ENCODE measurements at regions not wholly inside any gene's neighbourhood (a gene's known extent, or its start where the extent isn't known, plus 50 kb on each side); places are given as distances from the start of the nearest gene placed in this dataset.
A peak's percentile ranks its signal among the peaks of the same experiment; 100 is the strongest.

DNA sequence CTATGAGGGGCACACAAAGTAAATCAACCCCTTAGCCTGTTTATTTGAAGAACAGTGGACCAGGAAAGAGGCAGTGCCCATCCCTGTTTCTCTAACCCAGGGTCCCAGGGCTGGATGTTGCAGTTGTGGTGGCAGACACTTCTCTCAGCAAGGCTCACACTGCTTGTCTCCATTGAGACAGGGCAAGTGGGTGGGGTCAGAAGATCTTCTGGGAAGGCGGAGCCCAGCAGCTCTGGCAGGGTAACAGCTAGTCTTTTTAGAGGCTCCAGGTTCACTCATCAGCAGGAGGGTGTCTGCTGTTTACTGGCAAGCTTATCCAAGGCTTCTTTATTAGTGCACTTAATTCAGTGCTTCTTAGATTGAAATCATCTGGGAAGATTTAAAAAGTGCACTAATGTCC is 659.8 kb upstream of the DIPK2B start:
- Histone ChIP-seq H3K4me3 (ENCODE audit: low read length) (no peak overlapping the region), H3K27me3 (ENCODE audit: insufficient read depth, low read length) (no peaks in the 10 kb centered on the region), H3K9me3 (ENCODE audit: low read depth, low read length) (no peaks in the 10 kb centered on the region), H3K4me1 (ENCODE audit: insufficient read depth, low read length) (no peaks in the 10 kb centered on the region)

DNA sequence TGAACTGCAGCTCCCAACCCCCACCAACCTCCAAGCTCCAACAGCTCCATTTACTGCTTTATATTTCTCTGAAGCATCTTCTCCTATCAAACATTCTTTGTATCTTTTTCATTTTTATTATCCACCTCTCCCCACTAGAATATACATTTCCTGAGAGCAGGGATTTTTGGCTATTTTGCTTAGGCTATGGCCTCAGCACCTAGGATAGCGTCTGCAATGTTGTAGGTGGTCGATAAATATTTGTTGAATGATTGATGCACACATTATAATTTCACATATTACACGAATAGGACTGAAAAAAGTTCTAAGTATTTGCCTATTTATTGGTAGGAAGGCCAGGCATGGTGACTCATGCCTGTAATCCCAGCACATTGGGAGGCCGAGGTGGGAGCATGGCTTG is 658.7 kb upstream of the DIPK2B start:
- H3K4me1 ChIP-seq (ENCODE audit: insufficient read depth, low read length) = no peaks in the 10 kb centered on the region
- H3K27me3 ChIP-seq (ENCODE audit: insufficient read depth, low read length) = no peaks in the 10 kb centered on the region
- no peak overlapping the region for H3K4me3 ChIP-seq (ENCODE audit: low read length)
- no peaks in the 10 kb centered on the region for H3K9me3 ChIP-seq (ENCODE audit: low read depth, low read length)

DNA sequence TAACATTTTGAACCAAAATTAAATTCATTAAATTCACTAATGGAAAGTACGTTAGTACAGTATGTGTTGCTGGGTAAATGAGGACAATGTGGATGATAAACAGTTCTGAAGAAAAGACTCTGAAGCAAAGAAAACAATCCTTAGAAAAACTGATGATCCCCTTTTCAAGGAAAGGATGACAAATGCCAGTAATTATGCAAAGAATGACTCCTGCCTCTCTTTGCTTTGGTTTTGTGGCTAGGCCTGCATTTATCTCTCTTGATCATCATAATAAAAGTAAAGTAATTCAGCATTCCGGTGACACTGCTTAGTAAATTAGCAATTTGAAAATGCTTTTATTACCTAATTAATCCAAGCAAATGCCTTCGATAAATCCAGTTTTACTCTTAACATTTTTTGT is 652.2 kb upstream of the DIPK2B start:
- no peaks in the 10 kb centered on the region for H3K27me3 ChIP-seq (ENCODE audit: insufficient read depth, low read length)
- H3K4me3 ChIP-seq (ENCODE audit: low read length) = no peak overlapping the region
- peaks cover 7% of the 10 kb centered on the region for H3K4me1 ChIP-seq (ENCODE audit: insufficient read depth, low read length)
- no peaks in the 10 kb centered on the region for H3K9me3 ChIP-seq (ENCODE audit: low read depth, low read length)

DNA sequence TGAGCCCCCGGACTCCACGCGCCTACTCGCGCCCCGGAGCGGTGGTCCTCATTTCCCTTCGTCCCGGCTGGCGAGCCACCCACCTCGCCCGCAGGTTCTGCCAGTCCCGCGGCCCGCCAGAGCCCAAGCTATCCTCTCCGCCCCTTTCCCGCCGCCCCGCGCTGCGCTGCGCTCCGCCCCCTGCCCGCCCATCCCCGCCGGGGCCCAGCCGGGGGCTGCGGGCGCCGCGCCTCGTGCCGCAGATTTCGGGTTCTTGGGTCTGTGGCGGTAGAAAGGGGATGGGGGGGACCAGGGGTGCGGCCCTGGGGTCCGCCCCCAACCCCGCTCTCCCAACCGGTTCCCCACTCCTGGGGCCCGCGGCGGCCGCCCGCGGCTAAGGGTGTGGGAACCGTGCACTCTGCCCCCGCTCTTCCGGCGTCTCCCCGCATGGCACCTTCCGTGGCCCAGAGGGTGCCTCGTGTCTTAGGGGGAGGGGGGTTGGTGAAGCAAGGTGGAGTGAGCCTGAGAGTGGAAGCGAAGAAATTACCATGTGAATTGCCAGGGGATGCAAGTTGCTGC is 650.8 kb upstream of the DIPK2B start:
- no peaks in the 10 kb centered on the region for H3K27me3 ChIP-seq (ENCODE audit: insufficient read depth, low read length)
- H3K4me1 ChIP-seq (ENCODE audit: insufficient read depth, low read length) = peaks cover 7% of the 10 kb centered on the region
- peak overlapping the region; percentile 40 for H3K4me3 ChIP-seq (ENCODE audit: low read length)
- no peaks in the 10 kb centered on the region for H3K9me3 ChIP-seq (ENCODE audit: low read depth, low read length)

DNA sequence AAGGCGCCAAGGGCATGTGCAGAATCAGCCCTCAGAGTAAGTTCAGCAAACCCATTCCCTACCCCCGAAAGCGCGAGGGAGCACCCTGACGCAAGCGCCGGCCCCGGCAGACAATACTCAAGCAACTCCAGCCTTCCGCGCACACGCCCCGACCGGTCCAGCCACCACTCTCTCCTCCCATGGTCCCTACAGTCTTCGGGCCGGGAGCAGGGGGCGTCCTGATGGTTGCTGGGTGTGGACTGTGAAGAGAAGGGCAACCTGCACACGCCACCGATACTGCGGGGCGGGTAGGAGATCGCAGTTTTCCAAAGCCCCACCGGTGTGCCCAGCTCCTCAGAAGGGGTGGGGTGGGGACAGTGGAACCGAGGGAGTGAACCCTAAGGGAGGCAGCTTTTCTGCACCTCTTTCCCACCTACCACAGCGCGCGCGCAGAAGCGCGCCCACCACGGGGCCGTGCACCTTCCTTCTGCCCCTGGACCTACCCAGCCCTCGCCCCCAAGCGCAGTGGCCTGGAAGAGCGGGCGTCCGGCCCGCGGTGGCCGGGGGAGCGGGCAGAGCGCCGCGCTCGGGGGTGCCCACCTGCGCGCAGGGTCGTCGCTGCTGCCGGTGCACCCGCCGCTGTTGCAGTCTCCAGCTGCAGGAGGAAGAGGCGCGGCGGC is 650.2 kb upstream of the DIPK2B start:
- H3K9me3 ChIP-seq (ENCODE audit: low read depth, low read length) = no peaks in the 10 kb centered on the region
- no peaks in the 10 kb centered on the region for H3K27me3 ChIP-seq (ENCODE audit: insufficient read depth, low read length)
- H3K4me1 ChIP-seq (ENCODE audit: insufficient read depth, low read length) = peaks cover 7% of the 10 kb centered on the region
- peak overlapping the region; percentile 40 for H3K4me3 ChIP-seq (ENCODE audit: low read length)

DNA sequence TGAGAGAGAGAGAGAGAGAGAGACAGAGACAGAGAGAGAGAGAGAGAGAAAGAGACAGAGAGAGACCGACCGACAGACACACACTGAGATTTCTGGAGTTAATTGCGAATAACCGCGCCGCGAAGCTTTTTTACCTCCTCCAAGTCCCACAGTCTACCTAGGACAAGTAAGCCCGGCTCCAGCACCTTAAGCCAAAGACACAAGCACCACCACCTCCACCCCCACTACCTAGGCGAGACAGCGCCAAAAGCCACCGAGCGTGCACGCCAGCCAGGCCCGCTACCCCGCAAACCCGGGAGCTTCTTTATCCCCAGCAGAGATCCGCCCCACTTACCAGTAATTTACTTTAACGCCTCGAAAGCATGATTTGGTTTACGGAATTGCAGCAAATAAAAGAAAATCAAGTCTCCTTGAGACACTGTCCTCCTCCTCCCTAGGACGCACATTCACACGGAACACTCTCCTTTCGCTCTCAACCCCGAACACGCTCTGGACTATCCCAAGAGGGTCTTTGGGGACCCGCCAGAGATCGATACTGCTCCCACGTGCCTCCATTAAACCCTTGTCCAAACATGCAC is 649.6 kb upstream of the DIPK2B start:
- H3K4me1 ChIP-seq (ENCODE audit: insufficient read depth, low read length) = peaks cover 7% of the 10 kb centered on the region
- H3K27me3 ChIP-seq (ENCODE audit: insufficient read depth, low read length) = no peaks in the 10 kb centered on the region
- H3K9me3 ChIP-seq (ENCODE audit: low read depth, low read length) = no peaks in the 10 kb centered on the region
- peak overlapping the region; percentile 40 for H3K4me3 ChIP-seq (ENCODE audit: low read length)

DNA sequence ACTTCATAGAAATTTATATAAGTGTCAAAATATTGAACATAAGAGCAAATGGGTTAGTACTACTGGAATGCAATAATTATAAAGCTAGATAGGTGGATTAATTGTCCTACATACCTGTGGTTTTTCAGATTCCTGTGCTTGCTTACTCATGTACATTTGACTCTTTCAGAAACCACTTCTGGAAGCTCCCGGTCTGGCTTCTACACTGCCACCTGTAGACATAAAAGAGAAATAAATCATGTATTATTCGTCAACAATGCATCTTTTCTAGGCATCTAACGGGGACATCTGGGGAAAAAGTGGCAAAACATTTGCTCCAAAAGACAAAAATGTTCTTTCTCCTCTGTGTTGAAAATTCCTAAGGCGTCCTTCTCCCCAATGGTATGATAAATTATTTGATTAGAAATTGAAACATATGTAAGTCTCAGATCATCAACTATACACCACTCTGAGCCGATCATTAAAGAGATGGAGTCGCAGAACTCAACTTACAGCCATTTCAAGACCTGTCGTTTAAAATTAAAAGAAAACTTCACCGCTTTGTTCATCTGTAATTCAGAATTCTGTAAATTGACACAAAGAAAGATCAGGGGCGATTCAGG is 648.7 kb upstream of the DIPK2B start:
- peaks cover 7% of the 10 kb centered on the region for H3K4me1 ChIP-seq (ENCODE audit: insufficient read depth, low read length)
- H3K27me3 ChIP-seq (ENCODE audit: insufficient read depth, low read length) = no peaks in the 10 kb centered on the region
- no peaks in the 10 kb centered on the region for H3K9me3 ChIP-seq (ENCODE audit: low read depth, low read length)
- H3K4me3 ChIP-seq (ENCODE audit: low read length) = no peak overlapping the region

DNA sequence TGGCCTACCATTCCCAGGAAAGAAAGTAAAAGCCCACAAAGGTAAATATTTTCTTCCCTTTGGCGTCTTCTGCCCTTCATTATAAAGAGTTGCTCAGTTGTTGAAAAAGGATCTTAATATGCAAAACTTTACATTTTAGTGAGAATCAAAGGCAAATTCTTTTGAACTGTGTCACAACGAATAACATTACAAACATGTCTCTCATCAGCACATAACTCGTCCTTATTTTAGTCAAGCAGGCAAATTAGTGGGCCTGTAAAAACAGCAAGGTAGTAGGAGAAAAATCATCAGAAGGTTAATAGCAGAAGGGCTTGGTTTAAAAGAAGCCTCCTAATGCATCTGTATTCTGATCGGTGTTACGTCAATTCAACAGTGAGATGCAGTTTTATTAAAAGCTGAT is 647.3 kb upstream of the DIPK2B start:
- Histone ChIP-seq H3K9me3 (ENCODE audit: low read depth, low read length) (no peaks in the 10 kb centered on the region), H3K4me1 (ENCODE audit: insufficient read depth, low read length) (peaks cover 7% of the 10 kb centered on the region), H3K27me3 (ENCODE audit: insufficient read depth, low read length) (no peaks in the 10 kb centered on the region), H3K4me3 (ENCODE audit: low read length) (no peak overlapping the region)

DNA sequence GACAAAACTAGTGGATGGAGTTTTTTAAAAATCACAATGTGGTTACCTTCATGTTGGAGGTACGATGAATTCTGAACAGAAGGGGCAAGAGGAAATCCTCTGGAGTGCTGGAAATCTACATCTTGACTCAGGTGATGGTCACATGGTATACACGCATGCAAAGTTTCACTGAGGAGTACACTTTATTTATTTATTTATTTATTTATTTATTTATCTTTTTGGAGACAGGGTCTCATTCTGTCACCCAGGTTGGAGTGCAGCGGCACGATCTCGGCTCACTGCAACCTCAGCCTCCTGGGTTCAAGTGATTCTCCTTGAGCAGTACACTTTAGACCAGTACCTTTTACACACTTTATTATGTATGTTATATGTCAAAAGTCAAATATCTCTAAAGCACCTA is 645.7 kb upstream of the DIPK2B start:
- H3K27me3 ChIP-seq (ENCODE audit: insufficient read depth, low read length) = no peaks in the 10 kb centered on the region
- peaks cover 7% of the 10 kb centered on the region for H3K4me1 ChIP-seq (ENCODE audit: insufficient read depth, low read length)
- H3K9me3 ChIP-seq (ENCODE audit: low read depth, low read length) = no peaks in the 10 kb centered on the region
- no peak overlapping the region for H3K4me3 ChIP-seq (ENCODE audit: low read length)

DNA sequence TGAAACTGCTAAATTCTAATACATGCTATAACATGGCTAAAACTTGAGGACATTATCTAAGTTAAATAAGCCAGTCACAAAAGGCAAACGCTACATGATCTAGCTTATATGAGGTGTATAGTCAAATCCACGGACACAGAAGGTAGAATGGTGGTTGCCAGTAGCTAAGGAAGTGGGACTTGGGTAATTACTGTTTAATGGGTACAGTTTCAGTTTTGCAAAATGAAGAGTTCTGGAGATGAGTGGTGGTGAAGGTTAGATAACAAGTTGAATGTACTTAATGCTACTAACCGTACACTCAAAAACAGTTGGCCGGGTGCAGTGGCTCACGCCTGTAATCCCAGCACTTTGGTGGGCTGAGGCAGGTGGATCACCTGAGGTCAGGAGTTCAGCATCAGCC is 644.5 kb upstream of the DIPK2B start:
- H3K4me3 ChIP-seq (ENCODE audit: low read length) = no peak overlapping the region
- no peaks in the 10 kb centered on the region for H3K9me3 ChIP-seq (ENCODE audit: low read depth, low read length)
- H3K4me1 ChIP-seq (ENCODE audit: insufficient read depth, low read length) = peaks cover 7% of the 10 kb centered on the region
- no peaks in the 10 kb centered on the region for H3K27me3 ChIP-seq (ENCODE audit: insufficient read depth, low read length)

DNA sequence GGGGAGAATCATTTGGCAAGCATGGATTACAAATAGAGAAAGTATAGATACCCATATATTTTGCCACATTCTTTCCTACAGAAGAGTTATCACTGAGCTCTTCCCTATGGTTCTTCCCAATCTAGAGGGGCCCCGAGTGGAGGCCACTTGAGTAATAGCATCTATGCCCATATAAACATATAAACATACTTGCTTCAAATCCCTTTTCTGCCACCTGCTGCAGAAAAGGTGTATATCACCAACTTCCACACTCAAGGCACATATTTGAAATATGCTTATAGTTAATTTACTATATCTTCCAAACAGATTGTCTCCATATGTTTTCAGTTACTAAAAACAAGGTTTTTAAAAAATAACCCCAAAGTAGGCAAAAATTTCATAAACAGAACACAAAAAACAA is 642.8 kb upstream of the DIPK2B start:
- Histone ChIP-seq H3K9me3 (ENCODE audit: low read depth, low read length) (no peaks in the 10 kb centered on the region), H3K4me3 (ENCODE audit: low read length) (no peak overlapping the region), H3K4me1 (ENCODE audit: insufficient read depth, low read length) (no peaks in the 10 kb centered on the region), H3K27me3 (ENCODE audit: insufficient read depth, low read length) (no peaks in the 10 kb centered on the region)

DNA sequence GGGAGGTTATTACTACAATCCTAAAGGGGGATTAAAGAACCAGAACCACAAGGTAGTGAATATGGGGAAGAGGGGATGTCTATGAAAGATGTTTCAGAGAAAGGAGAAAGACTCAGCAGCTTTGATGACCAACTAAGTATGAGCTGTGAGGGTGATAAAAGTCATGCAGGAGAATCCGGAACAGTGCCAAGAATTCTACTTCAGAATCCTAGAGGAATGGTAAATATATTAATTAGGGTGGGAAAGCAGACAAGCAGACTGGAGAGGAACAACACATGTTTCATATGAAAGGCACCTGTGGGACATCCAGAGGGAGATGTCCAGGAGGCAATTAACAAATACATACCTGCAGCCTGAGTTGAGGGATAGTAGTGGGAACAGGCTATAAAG is 642.2 kb upstream of the DIPK2B start:
- Histone ChIP-seq H3K9me3 (ENCODE audit: low read depth, low read length) (no peaks in the 10 kb centered on the region), H3K4me1 (ENCODE audit: insufficient read depth, low read length) (no peaks in the 10 kb centered on the region), H3K27me3 (ENCODE audit: insufficient read depth, low read length) (no peaks in the 10 kb centered on the region), H3K4me3 (ENCODE audit: low read length) (no peak overlapping the region)

DNA sequence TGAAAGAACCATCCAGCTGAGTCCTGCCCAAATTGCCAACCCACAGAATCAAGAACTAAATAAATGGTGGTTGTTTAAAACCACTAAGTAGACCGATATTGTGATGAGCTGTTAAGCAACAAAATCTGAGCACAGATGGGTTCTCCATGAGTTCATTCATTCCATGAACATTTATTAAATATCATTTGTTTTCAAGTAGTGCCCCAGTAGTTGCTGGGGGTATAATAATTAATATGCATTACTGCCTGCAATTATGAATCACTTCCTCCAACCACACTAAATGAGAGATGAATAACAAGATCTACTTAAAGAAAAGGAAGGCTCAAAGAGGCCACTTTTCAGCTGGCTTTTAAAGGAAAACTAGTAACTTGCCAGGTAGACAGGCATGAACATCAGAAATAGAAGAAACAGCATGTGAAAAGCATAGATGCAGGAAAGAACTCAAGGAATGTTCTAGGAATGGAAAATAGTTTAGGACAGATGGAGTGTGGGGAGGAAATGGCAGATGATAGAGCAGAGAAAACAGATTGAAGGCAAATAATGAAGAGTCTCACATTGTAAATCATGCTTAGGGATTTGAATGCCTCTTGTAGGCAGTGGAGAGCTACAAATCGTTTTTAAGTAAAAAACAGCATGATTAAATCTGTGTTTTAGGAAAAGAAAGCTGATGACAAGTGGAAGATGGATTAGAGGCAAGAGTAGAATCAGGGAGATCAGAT is 641.7 kb upstream of the DIPK2B start:
- Histone ChIP-seq H3K27me3 (ENCODE audit: insufficient read depth, low read length) (no peaks in the 10 kb centered on the region), H3K4me3 (ENCODE audit: low read length) (no peak overlapping the region)

DNA sequence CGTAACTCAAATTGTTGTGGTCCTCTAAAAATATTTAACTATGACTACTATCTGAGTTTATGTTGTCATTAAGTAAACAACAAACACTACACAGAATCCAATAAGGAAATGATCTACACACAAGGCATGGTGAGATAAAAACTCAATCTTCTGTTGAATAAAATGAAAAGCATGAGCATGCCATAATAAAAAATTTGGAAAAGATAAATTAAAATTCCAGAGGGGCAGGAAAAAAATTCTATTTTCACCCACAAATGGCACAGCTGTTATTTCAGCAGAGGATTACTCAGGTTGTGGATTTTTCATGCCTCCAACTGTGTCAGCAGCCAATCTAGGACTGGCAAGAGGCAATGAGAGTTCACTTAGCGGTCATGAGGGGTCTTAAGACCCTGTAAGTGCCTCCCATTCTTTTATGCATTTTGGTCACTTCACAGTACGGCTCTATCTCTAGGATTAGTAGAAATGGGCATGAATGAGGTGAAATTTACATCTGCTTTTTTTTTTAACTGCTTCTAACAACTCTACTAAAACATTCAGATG is 639.8 kb upstream of the DIPK2B start:
- Histone ChIP-seq H3K4me1 (ENCODE audit: insufficient read depth, low read length) (no peaks in the 10 kb centered on the region), H3K9me3 (ENCODE audit: low read depth, low read length) (no peaks in the 10 kb centered on the region), H3K4me3 (ENCODE audit: low read length) (no peak overlapping the region), H3K27me3 (ENCODE audit: insufficient read depth, low read length) (no peaks in the 10 kb centered on the region)

More for the DNA sequence above, 641.7 kb upstream of the DIPK2B start:
- Histone ChIP-seq H3K9me3 (ENCODE audit: low read depth, low read length) (no peaks in the 10 kb centered on the region), H3K4me1 (ENCODE audit: insufficient read depth, low read length) (no peaks in the 10 kb centered on the region)

DNA sequence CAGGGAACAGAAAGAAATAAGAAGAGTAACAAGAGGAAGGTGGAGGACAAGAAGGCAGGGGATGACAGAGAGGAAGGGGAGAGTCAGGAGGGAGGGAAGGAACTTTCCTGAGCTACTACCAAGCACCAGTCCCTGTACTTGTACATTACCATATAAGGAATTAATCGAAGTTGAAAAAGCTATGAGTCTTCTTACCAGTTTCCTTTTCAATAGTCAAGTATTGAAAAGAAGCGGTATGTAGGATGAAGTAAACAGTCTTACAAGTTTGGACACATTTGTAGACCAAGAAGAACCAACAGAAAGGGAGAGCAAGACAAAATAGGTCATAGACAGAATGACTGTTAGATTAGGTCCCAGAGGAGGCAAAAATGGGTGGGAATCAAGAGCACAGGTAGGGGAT is 629.7 kb upstream of the DIPK2B start:
- Histone ChIP-seq H3K4me3 (ENCODE audit: low read length) (no peak overlapping the region), H3K4me1 (ENCODE audit: insufficient read depth, low read length) (no peaks in the 10 kb centered on the region), H3K27me3 (ENCODE audit: insufficient read depth, low read length) (no peaks in the 10 kb centered on the region), H3K9me3 (ENCODE audit: low read depth, low read length) (no peaks in the 10 kb centered on the region)

Measured in mononuclear cell (primary cell).